ENCODE measurements at regions not wholly inside any gene's neighbourhood (a gene's known extent, or its start where the extent isn't known, plus 50 kb on each side); places are given as distances from the start of the nearest gene placed in this dataset.
A peak's percentile ranks its signal among the peaks of the same experiment; 100 is the strongest.
"Not testable (repeated sequence)": the region's sequence is repeated elsewhere in the genome, so short reads cannot be mapped to it uniquely, and the experiment has no call there.

- DNase-seq, result no peak
These were observed 134.4 kb upstream of the PRDX6 start for GRCh38 chr1:173342736-173343135.

GRCh38 chr1:173344034-173344743 lies 132.9 kb upstream of the PRDX6 start:
- DNase-seq, result no peak

- DNase-seq, result no peak
These were observed 129.8 kb upstream of the PRDX6 start for GRCh38 chr1:173347282-173347818.

GRCh38 chr1:173352635-173353034 lies 124.5 kb upstream of the PRDX6 start:
- not testable (repeated sequence) for DNase-seq

- no peak for DNase-seq
These were observed 123.8 kb upstream of the PRDX6 start for GRCh38 chr1:173353350-173353749.

GRCh38 chr1:173354937-173355280 lies 122.2 kb upstream of the PRDX6 start:
- no peak for DNase-seq

GRCh38 chr1:173355281-173356031 lies 121.7 kb upstream of the PRDX6 start:
- no peak for DNase-seq

GRCh38 chr1:173356191-173356762 lies 120.9 kb upstream of the PRDX6 start:
- no peak for DNase-seq

GRCh38 chr1:173360487-173361063 lies 116.6 kb upstream of the PRDX6 start:
- no peak for DNase-seq

GRCh38 chr1:173362543-173362942 lies 114.6 kb upstream of the PRDX6 start:
- DNase-seq, result no peak

- no peak for DNase-seq
These were observed 112.3 kb upstream of the PRDX6 start for GRCh38 chr1:173364827-173365226.

GRCh38 chr1:173365341-173365740 lies 111.8 kb upstream of the PRDX6 start:
- DNase-seq, result no peak

- no peak for DNase-seq
These were observed 110.0 kb upstream of the PRDX6 start for GRCh38 chr1:173367136-173367535.

- not testable (repeated sequence) for DNase-seq
These were observed 106.5 kb upstream of the PRDX6 start for GRCh38 chr1:173370586-173370985.

- DNase-seq, result not testable (repeated sequence)
These were observed 101.1 kb upstream of the PRDX6 start for GRCh38 chr1:173376065-173376464.

- no peak for DNase-seq
These were observed 99.9 kb upstream of the PRDX6 start for GRCh38 chr1:173377266-173377665.

GRCh38 chr1:173383351-173383750 lies 93.8 kb upstream of the PRDX6 start:
- DNase-seq, result no peak

GRCh38 chr1:173388352-173388751 lies 88.8 kb upstream of the PRDX6 start:
- DNase-seq, result no peak

- DNase-seq, result no peak
These were observed 84.1 kb upstream of the PRDX6 start for GRCh38 chr1:173392895-173393658.

GRCh38 chr1:173393659-173394000 lies 83.5 kb upstream of the PRDX6 start:
- peak; percentile 58 for DNase-seq

- not testable (repeated sequence) for DNase-seq
These were observed 82.3 kb upstream of the PRDX6 start for GRCh38 chr1:173394813-173395212.

GRCh38 chr1:173395762-173396161 lies 81.4 kb upstream of the PRDX6 start:
- no peak for DNase-seq
